ENCODE measurements at regions not wholly inside any gene's neighbourhood (a gene's known extent, or its start where the extent isn't known, plus 50 kb on each side); places are given as distances from the start of the nearest gene placed in this dataset.

DNA sequence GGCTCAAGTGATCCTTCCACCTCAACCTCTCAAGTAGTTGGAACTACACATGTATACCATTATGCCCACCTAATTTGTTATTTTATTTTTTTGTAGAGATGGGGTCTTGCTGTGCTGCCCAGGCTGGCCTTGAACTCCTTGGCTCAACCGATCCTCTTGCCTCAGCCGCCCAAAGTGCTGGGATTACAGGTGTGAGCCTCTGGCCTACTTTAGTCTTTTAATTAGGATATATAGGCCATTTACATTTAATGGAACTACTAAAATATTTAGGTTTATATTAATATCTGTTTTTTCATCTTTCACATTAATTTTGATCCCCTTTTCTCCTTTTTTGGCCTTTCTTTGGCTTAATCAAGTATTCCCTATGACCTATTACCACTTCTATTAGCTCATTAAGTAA, 95.7 kb upstream of the OSR1 start:
- TF ChIP-seq, protein P1, sequence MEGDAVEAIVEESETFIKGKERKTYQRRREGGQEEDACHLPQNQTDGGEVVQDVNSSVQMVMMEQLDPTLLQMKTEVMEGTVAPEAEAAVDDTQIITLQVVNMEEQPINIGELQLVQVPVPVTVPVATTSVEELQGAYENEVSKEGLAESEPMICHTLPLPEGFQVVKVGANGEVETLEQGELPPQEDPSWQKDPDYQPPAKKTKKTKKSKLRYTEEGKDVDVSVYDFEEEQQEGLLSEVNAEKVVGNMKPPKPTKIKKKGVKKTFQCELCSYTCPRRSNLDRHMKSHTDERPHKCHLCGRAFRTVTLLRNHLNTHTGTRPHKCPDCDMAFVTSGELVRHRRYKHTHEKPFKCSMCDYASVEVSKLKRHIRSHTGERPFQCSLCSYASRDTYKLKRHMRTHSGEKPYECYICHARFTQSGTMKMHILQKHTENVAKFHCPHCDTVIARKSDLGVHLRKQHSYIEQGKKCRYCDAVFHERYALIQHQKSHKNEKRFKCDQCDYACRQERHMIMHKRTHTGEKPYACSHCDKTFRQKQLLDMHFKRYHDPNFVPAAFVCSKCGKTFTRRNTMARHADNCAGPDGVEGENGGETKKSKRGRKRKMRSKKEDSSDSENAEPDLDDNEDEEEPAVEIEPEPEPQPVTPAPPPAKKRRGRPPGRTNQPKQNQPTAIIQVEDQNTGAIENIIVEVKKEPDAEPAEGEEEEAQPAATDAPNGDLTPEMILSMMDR (IDR thresholded peaks at IDR 0.05 in 8 of 11, conservative IDR thresholded peaks at IDR 0.05 in 3 of 11), result no peak
- no peak for TF ChIP-seq POLR2A (IDR thresholded peaks at IDR 0.05)
- TF ChIP-seq POLR2AphosphoS5 (IDR thresholded peaks at IDR 0.05), result no peak
